Smooth muscle cell (in vitro differentiated cells): ENCODE measurements at regions not wholly inside any gene's neighbourhood (a gene's known extent, or its start where the extent isn't known, plus 50 kb on each side); places are given as distances from the start of the nearest gene placed in this dataset.
A peak's percentile ranks its signal among the peaks of the same experiment; 100 is the strongest.

Experiments used
- DNase-seq: peaks from one replicate; lab custom pipeline; 2025; ENCODE audit not compliant: unreplicated experiment; lab: John Stamatoyannopoulos, UW
- H2AFZ ChIP-seq: fragments of 200-600 bp; sonication (generic); 2 replicates; pipeline ENCODE4 v1.6.0; 2016; ENCODE audit warnings: antibody characterized with exemption, low read depth, mild to moderate bottlenecking
- H3F3A ChIP-seq: fragments of 200-600 bp; sonication (generic); 2 replicates; pipeline ENCODE4 v1.6.0; 2017; ENCODE audit warnings: antibody characterized with exemption, low read depth
- H3K27ac ChIP-seq: fragments of 200-600 bp; sonication (generic); 2 replicates; pipeline ENCODE4 v1.5.1; 2016; ENCODE audit warnings: low read depth, mild to moderate bottlenecking
- H3K27me3 ChIP-seq: fragments of 200-600 bp; sonication (generic); 2 replicates; pipeline ENCODE4 v1.6.1; 2016; ENCODE audit warnings: low read depth, mild to moderate bottlenecking
- H3K36me3 ChIP-seq: fragments of 200-600 bp; sonication (generic); 2 replicates; pipeline ENCODE4 v1.5.1; 2016; ENCODE audit warnings: low read depth
- H3K4me1 ChIP-seq: fragments of 200-600 bp; sonication (generic); 2 replicates; pipeline ENCODE4 v1.5.1; 2016; ENCODE audit warnings: low read depth
- H3K4me2 ChIP-seq: fragments of 200-600 bp; sonication (generic); 2 replicates; pipeline ENCODE4 v1.6.0; 2016; ENCODE audit warnings: mild to moderate bottlenecking
- H3K4me3 ChIP-seq: fragments of 200-600 bp; sonication (generic); 2 replicates; pipeline ENCODE4 v1.5.1; 2016; ENCODE audit warnings: mild to moderate bottlenecking
- H3K79me2 ChIP-seq: fragments of 200-600 bp; sonication (generic); 2 replicates; pipeline ENCODE4 v1.6.0; 2016; ENCODE audit warnings: low read depth, mild to moderate bottlenecking
- H3K9ac ChIP-seq: fragments of 200-600 bp; sonication (generic); 2 replicates; pipeline ENCODE4 v1.6.0; 2016; ENCODE audit warnings: low read depth
- H3K9me3 ChIP-seq: fragments of 200-600 bp; sonication (generic); replicated peaks from 2 replicates; pipeline ENCODE4 v1.5.1; 2016; ENCODE audit warnings: low read depth
- H4K20me1 ChIP-seq: fragments of 200-600 bp; sonication (generic); 2 replicates; pipeline ENCODE4 v1.6.0; 2016; ENCODE audit warnings: low read depth
- CTCF ChIP-seq: fragments of 200-600 bp; sonication (generic); IDR thresholded peaks from 2 replicates; pipeline ENCODE4 v1.5.1; 2017; ENCODE audit warnings: borderline replicate concordance, mild to moderate bottlenecking, antibody characterized with exemption; ENCODE audit not compliant: insufficient read depth, poor library complexity, severe bottlenecking
- WGBS: methylation state at CpG from one replicate; pipeline ENCODE4 v1.1.7; 2016; ENCODE audit warnings: low lambda C conversion rate; 5-methylcytosine and 5-hydroxymethylcytosine counted together

- Histone ChIP-seq H3K4me2 (peak overlapping the region; percentile 44), H3K36me3 (no peaks in the 10 kb centered on the region), H3K9ac (no peak overlapping the region), H3K27me3 (peaks cover 98% of the 10 kb centered on the region), H4K20me1 (no peaks in the 10 kb centered on the region), H3K27ac (no peak overlapping the region), H3K79me2 (no peaks in the 10 kb centered on the region), H3K4me3 (no peak overlapping the region), H3K4me1 (peaks cover 18% of the 10 kb centered on the region), H3F3A (no peaks in the 10 kb centered on the region), H3K9me3 (no peaks in the 10 kb centered on the region), H2AFZ (no peak overlapping the region)
- no peak for TF ChIP-seq CTCF
- no peak for DNase-seq
- 3% methylated on average over 33 of the region's 33 CpGs for WGBS
Measured at GRCh38 chr4:41865306-41865980, 69.8 kb upstream of the TMEM33 start.

- peaks cover 100% of the 10 kb centered on the region for H3K27me3 ChIP-seq
- no peak overlapping the region for H2AFZ ChIP-seq
- no peak overlapping the region for H3K4me3 ChIP-seq
- H3K9ac ChIP-seq: no peak overlapping the region
- no peak overlapping the region for H3K27ac ChIP-seq
- H3K9me3 ChIP-seq: no peaks in the 10 kb centered on the region
- H3K4me1 ChIP-seq: no peaks in the 10 kb centered on the region
- no peaks in the 10 kb centered on the region for H3K36me3 ChIP-seq
- no peak for TF ChIP-seq CTCF
- no peaks in the 10 kb centered on the region for H4K20me1 ChIP-seq
- 54% methylated on average over 4 of the region's 4 CpGs for WGBS
- H3K4me2 ChIP-seq: no peak overlapping the region
- no peak for DNase-seq
- no peaks in the 10 kb centered on the region for H3F3A ChIP-seq
- H3K79me2 ChIP-seq: no peaks in the 10 kb centered on the region
Measured at GRCh38 chr4:41859087-41859486, 76.1 kb upstream of the TMEM33 start.

- Histone ChIP-seq H3K9me3 (no peaks in the 10 kb centered on the region), H3K4me1 (no peaks in the 10 kb centered on the region), H3K4me3 (no peak overlapping the region), H3K79me2 (no peaks in the 10 kb centered on the region), H4K20me1 (no peaks in the 10 kb centered on the region), H3K4me2 (no peak overlapping the region), H3K36me3 (no peaks in the 10 kb centered on the region), H3F3A (no peaks in the 10 kb centered on the region), H3K9ac (no peak overlapping the region), H3K27me3 (peaks cover 99% of the 10 kb centered on the region), H3K27ac (no peak overlapping the region), H2AFZ (no peak overlapping the region)
- no peak for DNase-seq
- TF ChIP-seq CTCF: no peak
- 87% methylated on average over 4 of the region's 4 CpGs for WGBS
Measured at GRCh38 chr4:41857226-41857641, 78.0 kb upstream of the TMEM33 start.

GRCh38 chr4:41856797-41857196, 78.4 kb upstream of the TMEM33 start:
- TF ChIP-seq CTCF: no peak
- H3K9me3 ChIP-seq: no peaks in the 10 kb centered on the region

More at GRCh38 chr4:41856797-41857196, 78.4 kb upstream of the TMEM33 start:
- H3K79me2 ChIP-seq: no peaks in the 10 kb centered on the region
- H4K20me1 ChIP-seq: no peaks in the 10 kb centered on the region
- no peaks in the 10 kb centered on the region for H3K4me1 ChIP-seq
- no peak overlapping the region for H3K4me3 ChIP-seq
- DNase-seq: no peak
- no peaks in the 10 kb centered on the region for H3F3A ChIP-seq
- no peak overlapping the region for H2AFZ ChIP-seq
- H3K27ac ChIP-seq: no peak overlapping the region
- H3K9ac ChIP-seq: no peak overlapping the region
- WGBS: 93% methylated on average over 2 of the region's 2 CpGs
- H3K4me2 ChIP-seq: no peak overlapping the region
- peaks cover 97% of the 10 kb centered on the region for H3K27me3 ChIP-seq
- H3K36me3 ChIP-seq: no peaks in the 10 kb centered on the region
